ENCODE measurements at regions not wholly inside any gene's neighbourhood (a gene's known extent, or its start where the extent isn't known, plus 50 kb on each side); places are given as distances from the start of the nearest gene placed in this dataset.
"Not testable (repeated sequence)": the region's sequence is repeated elsewhere in the genome, so short reads cannot be mapped to it uniquely, and the experiment has no call there.

- H3K9me3 ChIP-seq (ENCODE audit: control insufficient read depth in 1 of 2, low read length in 2 of 2); H3K27me3 Mint-ChIP-seq; H3K27me3 ChIP-seq (ENCODE audit: insufficient read depth, low read length); intact Hi-C loops (cut with micrococcal nuclease); H3K4me1 ChIP-seq (ENCODE audit: insufficient read depth, low read length); CTCF ChIA-PET (ENCODE audit: partially characterized antibody); H3K36me3 ChIP-seq (ENCODE audit: insufficient read depth, low read length); H3K9me3 Mint-ChIP-seq; H3K4me1 Mint-ChIP-seq; H3K4me3 ChIP-seq (ENCODE audit: low read length in 2 of 2); H3K36me3 Mint-ChIP-seq; H3K27ac ChIP-seq (ENCODE audit: low read depth, low read length); H3K27ac Mint-ChIP-seq; POLR2A ChIA-PET (ENCODE audit: partially characterized antibody); H3K4me3 Mint-ChIP-seq; DNase-seq: not testable (repeated sequence)
These were observed 4092.8 kb upstream of the TPTE start for GRCh38 chr21:6428498-6429092.

GRCh38 chr21:6429924-6430323, 4091.5 kb upstream of the TPTE start:
- H3K36me3 ChIP-seq (ENCODE audit: insufficient read depth, low read length); H3K27me3 ChIP-seq (ENCODE audit: insufficient read depth, low read length); CTCF ChIA-PET (ENCODE audit: partially characterized antibody); H3K4me3 ChIP-seq (ENCODE audit: low read length in 2 of 2); H3K36me3 Mint-ChIP-seq; H3K4me1 ChIP-seq (ENCODE audit: insufficient read depth, low read length); H3K27me3 Mint-ChIP-seq; intact Hi-C loops (cut with micrococcal nuclease); POLR2A ChIA-PET (ENCODE audit: partially characterized antibody); H3K9me3 ChIP-seq (ENCODE audit: control insufficient read depth in 1 of 2, low read length in 2 of 2); H3K4me1 Mint-ChIP-seq; DNase-seq; H3K27ac ChIP-seq (ENCODE audit: low read depth, low read length); H3K9me3 Mint-ChIP-seq; H3K27ac Mint-ChIP-seq; H3K4me3 Mint-ChIP-seq: not testable (repeated sequence)

- CTCF ChIA-PET (ENCODE audit: partially characterized antibody); H3K27ac Mint-ChIP-seq: not testable (repeated sequence)
These were observed 4088.2 kb upstream of the TPTE start for GRCh38 chr21:6433149-6433548.

GRCh38 chr21:6436205-6436604, 4085.2 kb upstream of the TPTE start:
- H3K27me3 ChIP-seq (ENCODE audit: insufficient read depth, low read length); POLR2A ChIA-PET (ENCODE audit: partially characterized antibody); H3K27ac ChIP-seq (ENCODE audit: low read depth, low read length); H3K9me3 Mint-ChIP-seq; H3K9me3 ChIP-seq (ENCODE audit: control insufficient read depth in 1 of 2, low read length in 2 of 2); H3K4me3 Mint-ChIP-seq; intact Hi-C loops (cut with micrococcal nuclease); H3K36me3 ChIP-seq (ENCODE audit: insufficient read depth, low read length); H3K4me1 Mint-ChIP-seq; CTCF ChIA-PET (ENCODE audit: partially characterized antibody); H3K4me3 ChIP-seq (ENCODE audit: low read length in 2 of 2); H3K36me3 Mint-ChIP-seq; H3K27me3 Mint-ChIP-seq; H3K4me1 ChIP-seq (ENCODE audit: insufficient read depth, low read length); H3K27ac Mint-ChIP-seq: not testable (repeated sequence)
- peak in 1 of 5 donors; percentile 8 for DNase-seq

More at GRCh38 chr21:6433149-6433548, 4088.2 kb upstream of the TPTE start:
- H3K9me3 ChIP-seq (ENCODE audit: control insufficient read depth in 1 of 2, low read length in 2 of 2); H3K27me3 Mint-ChIP-seq; H3K36me3 ChIP-seq (ENCODE audit: insufficient read depth, low read length); H3K27ac ChIP-seq (ENCODE audit: low read depth, low read length); H3K27me3 ChIP-seq (ENCODE audit: insufficient read depth, low read length); POLR2A ChIA-PET (ENCODE audit: partially characterized antibody); H3K4me1 Mint-ChIP-seq; DNase-seq; H3K9me3 Mint-ChIP-seq; H3K4me1 ChIP-seq (ENCODE audit: insufficient read depth, low read length); H3K36me3 Mint-ChIP-seq; H3K4me3 ChIP-seq (ENCODE audit: low read length in 2 of 2); H3K4me3 Mint-ChIP-seq; intact Hi-C loops (cut with micrococcal nuclease): not testable (repeated sequence)

GRCh38 chr21:6436971-6437833, 4084.2 kb upstream of the TPTE start:
- H3K27me3 ChIP-seq (ENCODE audit: insufficient read depth, low read length); H3K4me3 ChIP-seq (ENCODE audit: low read length in 2 of 2); H3K27me3 Mint-ChIP-seq; POLR2A ChIA-PET (ENCODE audit: partially characterized antibody); H3K27ac ChIP-seq (ENCODE audit: low read depth, low read length); intact Hi-C loops (cut with micrococcal nuclease); H3K9me3 Mint-ChIP-seq; H3K4me1 Mint-ChIP-seq; H3K36me3 ChIP-seq (ENCODE audit: insufficient read depth, low read length); H3K36me3 Mint-ChIP-seq; H3K4me1 ChIP-seq (ENCODE audit: insufficient read depth, low read length); H3K9me3 ChIP-seq (ENCODE audit: control insufficient read depth in 1 of 2, low read length in 2 of 2); DNase-seq; CTCF ChIA-PET (ENCODE audit: partially characterized antibody): not testable (repeated sequence)
- peak overlapping the region in 2 of 7 donors; percentile 42 to 57 for H3K27ac Mint-ChIP-seq
- peak overlapping the region in 2 of 8 donors; percentile 4 to 40 for H3K4me3 Mint-ChIP-seq

- H3K27me3 ChIP-seq (ENCODE audit: insufficient read depth, low read length); POLR2A ChIA-PET (ENCODE audit: partially characterized antibody); H3K27ac ChIP-seq (ENCODE audit: low read depth, low read length); H3K4me3 Mint-ChIP-seq; H3K27me3 Mint-ChIP-seq; intact Hi-C loops (cut with micrococcal nuclease); H3K36me3 ChIP-seq (ENCODE audit: insufficient read depth, low read length); H3K36me3 Mint-ChIP-seq; CTCF ChIA-PET (ENCODE audit: partially characterized antibody); H3K4me1 ChIP-seq (ENCODE audit: insufficient read depth, low read length); H3K4me3 ChIP-seq (ENCODE audit: low read length in 2 of 2); H3K4me1 Mint-ChIP-seq; H3K9me3 ChIP-seq (ENCODE audit: control insufficient read depth in 1 of 2, low read length in 2 of 2); H3K9me3 Mint-ChIP-seq: not testable (repeated sequence)
- peak overlapping the region in 1 of 7 donors; percentile 42 for H3K27ac Mint-ChIP-seq
- peak in 1 of 5 donors; percentile 19 for DNase-seq
These were observed 4083.6 kb upstream of the TPTE start for GRCh38 chr21:6437834-6438187.

- H3K36me3 Mint-ChIP-seq; H3K4me1 Mint-ChIP-seq; H3K36me3 ChIP-seq (ENCODE audit: insufficient read depth, low read length); H3K4me3 ChIP-seq (ENCODE audit: low read length in 2 of 2); H3K4me3 Mint-ChIP-seq; H3K9me3 ChIP-seq (ENCODE audit: control insufficient read depth in 1 of 2, low read length in 2 of 2); H3K9me3 Mint-ChIP-seq; H3K27ac Mint-ChIP-seq; H3K27me3 ChIP-seq (ENCODE audit: insufficient read depth, low read length); POLR2A ChIA-PET (ENCODE audit: partially characterized antibody); DNase-seq; H3K4me1 ChIP-seq (ENCODE audit: insufficient read depth, low read length); H3K27ac ChIP-seq (ENCODE audit: low read depth, low read length); intact Hi-C loops (cut with micrococcal nuclease); CTCF ChIA-PET (ENCODE audit: partially characterized antibody); H3K27me3 Mint-ChIP-seq: not testable (repeated sequence)
These were observed 4082.3 kb upstream of the TPTE start for GRCh38 chr21:6439058-6439457.
